BJ (cell line): ENCODE measurements at regions not wholly inside any gene's neighbourhood (a gene's known extent, or its start where the extent isn't known, plus 50 kb on each side); places are given as distances from the start of the nearest gene placed in this dataset.

Experiments
- CTCF ChIA-PET: fragments of 350-600 bp; formaldehyde crosslinking; extraction: SDS; loops from one replicate; lab custom pipeline; 2021; ENCODE audit warnings: antibody characterized with exemption, inconsistent platforms; lab: Yijun Ruan, JAX
- POLR2A ChIA-PET: fragments of 300-600 bp; sonication (Branson Sonifier 250); formaldehyde crosslinking; extraction: SDS; loops from one replicate; lab custom pipeline; 2021; ENCODE audit warnings: antibody characterized with exemption; lab: Charles Lee
- DNase-seq: peaks from one replicate; pipeline ENCODE4 v3.0.0-alpha.2; 2011; ENCODE audit warnings: low read depth
- H3K27me3 ChIP-seq: 2 replicates; pipeline ENCODE4 v1.6.0; 2011; ENCODE audit warnings: low read length; ENCODE audit not compliant: control insufficient read depth, insufficient read depth
- H3K36me3 ChIP-seq: 2 replicates; pipeline ENCODE4 v1.5.1; 2011; ENCODE audit warnings: low read length; ENCODE audit not compliant: control insufficient read depth, insufficient read depth
- H3K4me3 ChIP-seq: 2 replicates; pipeline ENCODE4 v1.5.1; 2011; ENCODE audit warnings: low read depth, mild to moderate bottlenecking, control low read depth, low read length
- TF ChIP-seq, protein P1 (sequence below): IDR thresholded peaks from 2 replicates; pipeline ENCODE4 v1.5.1; 2011; ENCODE audit warnings: low read depth, mild to moderate bottlenecking, control low read depth, inconsistent platforms, low read length, moderate library complexity; ENCODE audit not compliant: insufficient read depth

GRCh38 chr6:137683916-137684315 lies 183.1 kb upstream of the TNFAIP3 start:
- TF ChIP-seq, protein P1, sequence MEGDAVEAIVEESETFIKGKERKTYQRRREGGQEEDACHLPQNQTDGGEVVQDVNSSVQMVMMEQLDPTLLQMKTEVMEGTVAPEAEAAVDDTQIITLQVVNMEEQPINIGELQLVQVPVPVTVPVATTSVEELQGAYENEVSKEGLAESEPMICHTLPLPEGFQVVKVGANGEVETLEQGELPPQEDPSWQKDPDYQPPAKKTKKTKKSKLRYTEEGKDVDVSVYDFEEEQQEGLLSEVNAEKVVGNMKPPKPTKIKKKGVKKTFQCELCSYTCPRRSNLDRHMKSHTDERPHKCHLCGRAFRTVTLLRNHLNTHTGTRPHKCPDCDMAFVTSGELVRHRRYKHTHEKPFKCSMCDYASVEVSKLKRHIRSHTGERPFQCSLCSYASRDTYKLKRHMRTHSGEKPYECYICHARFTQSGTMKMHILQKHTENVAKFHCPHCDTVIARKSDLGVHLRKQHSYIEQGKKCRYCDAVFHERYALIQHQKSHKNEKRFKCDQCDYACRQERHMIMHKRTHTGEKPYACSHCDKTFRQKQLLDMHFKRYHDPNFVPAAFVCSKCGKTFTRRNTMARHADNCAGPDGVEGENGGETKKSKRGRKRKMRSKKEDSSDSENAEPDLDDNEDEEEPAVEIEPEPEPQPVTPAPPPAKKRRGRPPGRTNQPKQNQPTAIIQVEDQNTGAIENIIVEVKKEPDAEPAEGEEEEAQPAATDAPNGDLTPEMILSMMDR, result no peak
- H3K36me3 ChIP-seq, result no peaks in the 10 kb centered on the region
- H3K27me3 ChIP-seq, result no peaks in the 10 kb centered on the region
- DNase-seq, result no peak
- CTCF ChIA-PET, result no interaction called here
- H3K4me3 ChIP-seq, result no peak overlapping the region
- POLR2A ChIA-PET, result no interaction called here

GRCh38 chr6:137685798-137686375 lies 181.2 kb upstream of the TNFAIP3 start:
- Histone ChIP-seq H3K27me3 (no peaks in the 10 kb centered on the region), H3K4me3 (no peak overlapping the region), H3K36me3 (no peaks in the 10 kb centered on the region)
- TF ChIP-seq, protein P1, result no peak
- ChIA-PET CTCF (interaction anchor here (0.8 kb wide), 1 partner anchor 259 kb away, joined by 3 read pairs; no protein-coding TSS in a partner anchor), POLR2A (no interaction called here)
- DNase-seq, result no peak

DNA sequence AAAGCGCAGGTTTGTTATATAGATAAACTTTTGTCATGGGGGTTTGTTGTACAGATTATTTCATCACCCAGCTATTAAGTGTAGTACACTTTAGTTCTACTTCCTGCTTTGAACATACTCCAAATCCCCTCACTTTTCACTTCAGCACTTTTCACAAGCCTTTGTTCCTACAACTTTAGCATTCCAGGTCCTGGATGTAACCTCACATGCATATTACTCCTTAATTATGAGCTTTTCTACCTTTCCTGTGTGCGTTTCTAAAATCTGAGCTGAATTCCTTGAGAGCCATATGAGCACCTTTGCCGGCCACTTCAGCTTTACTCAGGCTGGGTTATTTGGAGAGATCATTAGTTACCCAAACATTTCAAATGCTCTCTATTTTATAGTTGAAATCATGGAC lies 179.2 kb upstream of the TNFAIP3 start:
- no peaks in the 10 kb centered on the region for H3K36me3 ChIP-seq
- CTCF ChIA-PET, result interaction anchor here (1.7 to 1.9 kb wide), 3 partner anchors 10 to 252 kb away, joined by 4 to 6 read pairs (median 5); no protein-coding TSS in a partner anchor
- no peak overlapping the region for H3K4me3 ChIP-seq
- POLR2A ChIA-PET, result no interaction called here
- TF ChIP-seq, protein P1, result no peak
- no peaks in the 10 kb centered on the region for H3K27me3 ChIP-seq
- DNase-seq, result no peak

DNA sequence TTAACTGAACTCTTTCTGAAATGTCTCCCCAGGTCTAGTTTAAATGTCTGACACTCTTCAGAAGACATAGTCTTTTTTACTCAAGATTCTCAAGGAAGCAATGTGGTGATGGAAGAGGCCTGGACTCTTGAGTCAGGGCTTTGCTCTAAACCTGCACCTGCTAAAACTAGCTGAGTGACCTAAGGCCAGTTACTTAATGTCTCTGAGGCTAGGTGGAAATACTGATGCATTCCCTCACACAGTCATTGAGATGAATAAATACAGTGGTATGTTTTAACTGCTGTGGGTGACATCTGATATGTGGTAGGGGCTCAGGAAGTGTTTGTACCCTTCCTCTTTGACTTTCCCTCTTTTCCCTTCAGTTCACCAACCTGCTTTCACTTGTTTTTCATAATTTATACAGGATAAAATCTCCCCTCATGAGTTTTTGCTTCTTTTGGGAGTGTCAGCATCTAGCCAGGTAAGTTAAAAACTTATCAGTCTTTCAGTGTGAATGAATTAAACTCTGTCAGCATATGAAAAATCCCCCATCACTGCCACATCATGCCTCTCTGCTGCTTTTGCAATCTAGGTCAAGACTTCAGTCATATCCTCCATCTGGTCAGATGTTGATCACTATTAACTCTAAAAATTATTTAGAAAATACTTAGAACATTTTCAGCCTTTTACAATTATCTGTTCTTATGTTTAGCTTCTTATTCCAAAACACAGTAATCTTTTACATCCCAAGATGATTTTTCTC lies 178.7 kb upstream of the TNFAIP3 start:
- CTCF ChIA-PET, result interaction anchor here (0.8 to 1.9 kb wide), 4 partner anchors 10 to 252 kb away, joined by 3 to 6 read pairs (median 4); no protein-coding TSS in a partner anchor
- TF ChIP-seq, protein P1, result no peak

GRCh38 chr6:137689377-137689776 lies 177.7 kb upstream of the TNFAIP3 start:
- H3K4me3 ChIP-seq, result no peak overlapping the region
- TF ChIP-seq, protein P1, result no peak

More for the DNA sequence above, 178.7 kb upstream of the TNFAIP3 start:
- Histone ChIP-seq H3K4me3 (no peak overlapping the region), H3K27me3 (no peaks in the 10 kb centered on the region), H3K36me3 (no peaks in the 10 kb centered on the region)
- POLR2A ChIA-PET, result no interaction called here
- no peak for DNase-seq

More at GRCh38 chr6:137689377-137689776, 177.7 kb upstream of the TNFAIP3 start:
- Histone ChIP-seq H3K27me3 (no peaks in the 10 kb centered on the region), H3K36me3 (no peaks in the 10 kb centered on the region)
- DNase-seq, result no peak
- CTCF ChIA-PET, result interaction anchor here (0.8 to 1.9 kb wide), 2 partner anchors 9 to 198 kb away, joined by 3 to 6 read pairs; no protein-coding TSS in a partner anchor
- POLR2A ChIA-PET, result no interaction called here
